Neural cell (in vitro differentiated cells): ENCODE measurements at regions not wholly inside any gene's neighbourhood (a gene's known extent, or its start where the extent isn't known, plus 50 kb on each side); places are given as distances from the start of the nearest gene placed in this dataset.

Source experiments
- H2AFZ ChIP-seq: fragments of 200-600, 300-800 bp; sonication (generic), shearing (Covaris generic); 2 replicates; pipeline ENCODE4 v1.6.0; 2014; ENCODE audit warnings: low read depth, mild to moderate bottlenecking, antibody characterized with exemption, low read length, moderate library complexity
- H3F3A ChIP-seq: fragments of 200-600 bp; shearing (Covaris generic); 2 replicates; pipeline ENCODE4 v1.6.1; 2016; ENCODE audit warnings: mild to moderate bottlenecking, moderate library complexity, mixed read lengths, antibody characterized with exemption, low read length; ENCODE audit not compliant: insufficient read depth, poor library complexity, severe bottlenecking
- H3K27ac ChIP-seq: fragments of 200-600, 300-800 bp; sonication (generic), shearing (Covaris generic); 2 replicates; pipeline ENCODE4 v1.5.1; 2014; ENCODE audit warnings: mild to moderate bottlenecking, low read length, moderate library complexity
- H3K27me3 ChIP-seq: fragments of 300-800, 200-600 bp; sonication (generic), shearing (Covaris generic); 2 replicates; pipeline ENCODE4 v1.6.0; 2014; ENCODE audit warnings: mild to moderate bottlenecking, low read depth, low read length, moderate library complexity; ENCODE audit not compliant: insufficient read depth
- H3K36me3 ChIP-seq: fragments of 300-800, 200-600 bp; sonication (generic), shearing (Covaris generic); 2 replicates; pipeline ENCODE4 v1.5.1; 2014; ENCODE audit warnings: mild to moderate bottlenecking, antibody characterized with exemption, low read length, moderate library complexity; ENCODE audit not compliant: insufficient read depth
- H3K4me2 ChIP-seq: fragments of 300-800, 200-600 bp; sonication (generic), shearing (Covaris generic); 2 replicates; pipeline ENCODE4 v1.6.0; 2014; ENCODE audit warnings: mild to moderate bottlenecking, low read length
- H3K4me3 ChIP-seq: fragments of 300-800, 200-600 bp; sonication (generic), shearing (Covaris generic); 2 replicates; pipeline ENCODE4 v1.5.1; 2014; ENCODE audit warnings: mild to moderate bottlenecking, low read length, moderate library complexity
- H3K79me2 ChIP-seq: fragments of 200-600 bp; shearing (Covaris generic); replicated peaks from 2 replicates; pipeline ENCODE4 v1.6.0; 2014; ENCODE audit warnings: mild to moderate bottlenecking, low read length, moderate library complexity; ENCODE audit not compliant: insufficient read depth
- H3K9ac ChIP-seq: fragments of 300-800, 200-600 bp; sonication (generic), shearing (Covaris generic); 2 replicates; pipeline ENCODE4 v1.6.1; 2016; ENCODE audit warnings: mild to moderate bottlenecking, low read length, mixed read lengths
- H3K9me2 ChIP-seq: fragments of 200-600 bp; shearing (Covaris generic); 2 replicates; pipeline ENCODE4 v1.6.1; 2016; ENCODE audit warnings: mild to moderate bottlenecking, low read length, mixed read lengths; ENCODE audit not compliant: insufficient read depth
- H3K9me3 ChIP-seq: fragments of 200-600, 300-800 bp; sonication (generic), shearing (Covaris generic); 2 replicates; pipeline ENCODE4 v1.6.1; 2016; ENCODE audit warnings: mild to moderate bottlenecking, mixed run types, low read length, moderate library complexity, mixed read lengths
- H4K20me1 ChIP-seq: fragments of 200-600 bp; shearing (Covaris generic); 2 replicates; pipeline ENCODE4 v1.6.1; 2016; ENCODE audit warnings: mild to moderate bottlenecking, mixed run types; ENCODE audit not compliant: insufficient read depth
- CTCF ChIP-seq: fragments of 450-650 bp; IDR thresholded peaks from 2 replicates; pipeline ENCODE4 v1.5.1; 2014; ENCODE audit warnings: antibody characterized with exemption, mild to moderate bottlenecking, moderate library complexity; ENCODE audit not compliant: poor library complexity, severe bottlenecking
- EP300 ChIP-seq: fragments of 450-650 bp; conservative IDR thresholded peaks from 2 replicates; pipeline ENCODE4 v1.6.1; 2014; ENCODE audit warnings: antibody characterized with exemption, mild to moderate bottlenecking, moderate library complexity; ENCODE audit not compliant: poor library complexity, severe bottlenecking
- EZH2 ChIP-seq: fragments of 200-600, 300-800 bp; shearing (Covaris generic), sonication (generic); IDR thresholded peaks from 2 replicates; pipeline ENCODE4 v1.6.1; 2014; ENCODE audit warnings: antibody characterized with exemption, low read length, borderline replicate concordance, mild to moderate bottlenecking; ENCODE audit not compliant: insufficient read depth, poor library complexity, severe bottlenecking
- MXI1 ChIP-seq: fragments of 450-650 bp; conservative IDR thresholded peaks from 2 replicates; pipeline ENCODE4 v1.6.1; 2014; ENCODE audit warnings: antibody characterized with exemption, mild to moderate bottlenecking; ENCODE audit not compliant: poor library complexity, severe bottlenecking
- POLR2AphosphoS5 ChIP-seq: IDR thresholded peaks from 2 replicates; pipeline ENCODE4 v1.6.1; 2012
- RAD21 ChIP-seq: fragments of 450-650 bp; conservative IDR thresholded peaks from 2 replicates; pipeline ENCODE4 v1.6.1; 2014; ENCODE audit warnings: antibody characterized with exemption, mild to moderate bottlenecking, moderate library complexity
- REST ChIP-seq: IDR thresholded peaks from 2 replicates; pipeline ENCODE4 v1.6.1; 2012; ENCODE audit warnings: borderline replicate concordance
- SMC3 ChIP-seq: fragments of 450-650 bp; conservative IDR thresholded peaks from 2 replicates; pipeline ENCODE4 v1.6.1; 2014; ENCODE audit warnings: antibody characterized with exemption, mild to moderate bottlenecking, moderate library complexity; ENCODE audit not compliant: poor library complexity
- TAF1 ChIP-seq: IDR thresholded peaks from 2 replicates; pipeline ENCODE4 v1.6.1; 2012; ENCODE audit warnings: low read depth

DNA sequence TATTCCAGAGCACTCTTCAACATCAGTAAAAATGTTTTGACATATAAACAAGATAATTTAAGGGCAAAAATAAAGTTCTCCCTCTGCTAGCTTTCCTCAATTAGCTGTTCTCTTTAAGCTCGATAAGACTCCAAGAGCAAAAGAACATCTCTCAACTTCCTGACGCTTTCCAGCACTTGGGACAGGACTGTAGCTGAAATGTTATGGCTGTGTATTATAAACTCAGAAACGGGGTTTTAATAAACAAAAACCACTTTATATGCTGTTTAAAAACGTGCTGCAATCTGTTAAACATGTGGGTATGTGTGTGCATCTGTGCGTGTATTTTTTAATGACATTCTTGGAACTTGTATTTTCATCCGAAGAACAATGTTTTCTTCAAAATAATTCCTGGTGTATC lies 71.5 kb upstream of the RGS2 start:
- H4K20me1 ChIP-seq: no peaks in the 10 kb centered on the region
- TF ChIP-seq REST (no peak), TAF1 (no peak), SMC3 (no peak), EP300 (no peak), CTCF (no peak), POLR2AphosphoS5 (no peak), EZH2 (no peak), RAD21 (no peak), MXI1 (no peak)
- no peak overlapping the region for H3K4me3 ChIP-seq
- H3F3A ChIP-seq: no peaks in the 10 kb centered on the region
- H3K27me3 ChIP-seq: no peaks in the 10 kb centered on the region
- H3K79me2 ChIP-seq: no peaks in the 10 kb centered on the region
- no peaks in the 10 kb centered on the region for H3K9me3 ChIP-seq
- H3K27ac ChIP-seq: no peak overlapping the region
- H3K4me2 ChIP-seq: no peak overlapping the region
- no peak overlapping the region for H3K9ac ChIP-seq
- no peaks in the 10 kb centered on the region for H3K9me2 ChIP-seq
- H2AFZ ChIP-seq: no peak overlapping the region
- no peaks in the 10 kb centered on the region for H3K36me3 ChIP-seq

- H3K4me2 ChIP-seq: no peak overlapping the region
- no peaks in the 10 kb centered on the region for H3K9me2 ChIP-seq
- no peak overlapping the region for H3K9ac ChIP-seq
- no peak overlapping the region for H2AFZ ChIP-seq
- H3K27ac ChIP-seq: no peak overlapping the region
- H4K20me1 ChIP-seq: no peaks in the 10 kb centered on the region
- H3K4me3 ChIP-seq: no peak overlapping the region
- H3K27me3 ChIP-seq: no peaks in the 10 kb centered on the region
- no peaks in the 10 kb centered on the region for H3K79me2 ChIP-seq
- H3K36me3 ChIP-seq: no peaks in the 10 kb centered on the region
- H3K9me3 ChIP-seq: no peaks in the 10 kb centered on the region
- H3F3A ChIP-seq: no peaks in the 10 kb centered on the region
- TF ChIP-seq MXI1: no peak
Measured at GRCh38 chr1:192739476-192740184, 69.2 kb upstream of the RGS2 start.
